ENCODE measurements at regions not wholly inside any gene's neighbourhood (a gene's known extent, or its start where the extent isn't known, plus 50 kb on each side); places are given as distances from the start of the nearest gene placed in this dataset.

- TF ChIP-seq CTCF (IDR thresholded peaks at IDR 0.05; ENCODE audit: extremely low read depth, missing control alignments) = no peak
- no peak for DNase-seq (ENCODE audit: low spot score)
These were observed 1516.4 kb downstream of the TBC1D22A start for GRCh38 chr22:48278620-48279460.

GRCh38 chr22:48277868-48278581 is 1515.6 kb downstream of the TBC1D22A start:
- TF ChIP-seq CTCF (IDR thresholded peaks at IDR 0.05; ENCODE audit: extremely low read depth, missing control alignments) = no peak
- no peak for DNase-seq (ENCODE audit: low spot score)

- no peak for DNase-seq (ENCODE audit: low spot score)
- no peak for TF ChIP-seq CTCF (IDR thresholded peaks at IDR 0.05; ENCODE audit: extremely low read depth, missing control alignments)
These were observed 1514.8 kb downstream of the TBC1D22A start for GRCh38 chr22:48276994-48277867.

GRCh38 chr22:48275412-48275811 is 1513.0 kb downstream of the TBC1D22A start:
- TF ChIP-seq CTCF (IDR thresholded peaks at IDR 0.05; ENCODE audit: extremely low read depth, missing control alignments) = no peak
- no peak for DNase-seq (ENCODE audit: low spot score)

GRCh38 chr22:48270731-48271130 is 1508.3 kb downstream of the TBC1D22A start:
- no peak for DNase-seq (ENCODE audit: low spot score)
- TF ChIP-seq CTCF (IDR thresholded peaks at IDR 0.05; ENCODE audit: extremely low read depth, missing control alignments) = no peak

- no peak for TF ChIP-seq CTCF (IDR thresholded peaks at IDR 0.05; ENCODE audit: extremely low read depth, missing control alignments)
- DNase-seq (ENCODE audit: low spot score) = no peak
These were observed 1506.5 kb downstream of the TBC1D22A start for GRCh38 chr22:48268771-48269552.

Measured in GM20000 (cell line).